WI38 (cell line): ENCODE measurements at regions not wholly inside any gene's neighbourhood (a gene's known extent, or its start where the extent isn't known, plus 50 kb on each side); places are given as distances from the start of the nearest gene placed in this dataset.

Experiments
- H3K4me3 ChIP-seq: 2 replicates; pipeline ENCODE4 v1.5.1; 2011; ENCODE audit warnings: low read depth, mild to moderate bottlenecking, control low read depth, low read length
- TF ChIP-seq, protein P1 (sequence below): IDR thresholded peaks from 2 replicates; pipeline ENCODE4 v1.5.1; 2012; ENCODE audit warnings: low read depth, mild to moderate bottlenecking, control low read depth, low read length

DNA sequence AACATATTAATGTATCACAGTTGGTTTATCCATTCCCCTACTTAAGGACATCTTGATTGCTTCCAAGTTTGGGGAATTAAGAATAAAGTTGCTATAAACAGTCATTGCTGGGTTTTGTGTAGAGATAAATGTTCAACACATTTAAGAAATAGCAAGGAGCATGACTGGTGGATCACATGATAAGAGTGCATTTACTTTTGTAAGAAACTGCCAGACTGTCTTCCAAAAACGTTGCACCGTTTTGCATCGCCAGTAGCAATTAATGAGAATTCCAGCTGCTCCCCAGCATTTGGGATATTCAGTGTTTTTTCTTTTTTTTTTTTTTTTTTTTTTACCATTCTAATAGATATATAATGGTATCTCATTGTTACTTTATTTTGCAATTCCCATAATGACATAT is 695.7 kb upstream of the GJE1 start:
- no peak overlapping the region for H3K4me3 ChIP-seq
- TF ChIP-seq, protein P1, sequence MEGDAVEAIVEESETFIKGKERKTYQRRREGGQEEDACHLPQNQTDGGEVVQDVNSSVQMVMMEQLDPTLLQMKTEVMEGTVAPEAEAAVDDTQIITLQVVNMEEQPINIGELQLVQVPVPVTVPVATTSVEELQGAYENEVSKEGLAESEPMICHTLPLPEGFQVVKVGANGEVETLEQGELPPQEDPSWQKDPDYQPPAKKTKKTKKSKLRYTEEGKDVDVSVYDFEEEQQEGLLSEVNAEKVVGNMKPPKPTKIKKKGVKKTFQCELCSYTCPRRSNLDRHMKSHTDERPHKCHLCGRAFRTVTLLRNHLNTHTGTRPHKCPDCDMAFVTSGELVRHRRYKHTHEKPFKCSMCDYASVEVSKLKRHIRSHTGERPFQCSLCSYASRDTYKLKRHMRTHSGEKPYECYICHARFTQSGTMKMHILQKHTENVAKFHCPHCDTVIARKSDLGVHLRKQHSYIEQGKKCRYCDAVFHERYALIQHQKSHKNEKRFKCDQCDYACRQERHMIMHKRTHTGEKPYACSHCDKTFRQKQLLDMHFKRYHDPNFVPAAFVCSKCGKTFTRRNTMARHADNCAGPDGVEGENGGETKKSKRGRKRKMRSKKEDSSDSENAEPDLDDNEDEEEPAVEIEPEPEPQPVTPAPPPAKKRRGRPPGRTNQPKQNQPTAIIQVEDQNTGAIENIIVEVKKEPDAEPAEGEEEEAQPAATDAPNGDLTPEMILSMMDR, result no peak

DNA sequence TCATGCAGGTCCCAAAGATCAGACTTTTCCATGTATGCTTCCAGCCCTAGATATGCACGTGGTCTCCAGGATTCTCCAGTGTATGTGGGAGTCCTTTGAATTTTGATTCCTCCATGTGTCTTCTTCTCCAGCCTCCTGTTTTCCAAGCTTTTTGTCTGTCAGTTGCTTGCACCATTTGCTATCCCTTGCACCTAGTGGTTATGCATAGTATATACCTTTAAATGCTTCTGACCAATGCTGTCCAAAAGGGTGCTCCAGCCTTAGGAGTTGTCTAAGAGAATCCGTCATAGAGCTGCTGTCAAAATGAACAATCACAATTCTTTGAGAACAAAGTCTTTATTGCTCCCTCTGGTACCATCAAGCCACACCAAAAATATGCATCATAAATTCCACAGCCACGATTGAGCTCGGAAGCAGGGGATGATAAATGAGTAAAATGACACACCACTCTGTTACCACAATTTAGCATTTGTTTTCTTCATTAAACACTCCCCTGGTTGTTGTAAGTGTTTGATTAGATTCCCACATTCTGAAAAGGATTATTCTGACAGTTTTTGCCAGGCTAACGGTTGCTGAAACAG is 706.2 kb upstream of the GJE1 start:
- no peak overlapping the region for H3K4me3 ChIP-seq
- TF ChIP-seq, protein P1, result no peak

- TF ChIP-seq, protein P1, result no peak
- H3K4me3 ChIP-seq, result no peak overlapping the region
Measured at GRCh38 chr6:141421378-141421777, 711.3 kb upstream of the GJE1 start.

- H3K4me3 ChIP-seq, result no peak overlapping the region
- TF ChIP-seq, protein P1, result no peak
Measured at GRCh38 chr6:141418076-141418475, 714.6 kb upstream of the GJE1 start.

DNA sequence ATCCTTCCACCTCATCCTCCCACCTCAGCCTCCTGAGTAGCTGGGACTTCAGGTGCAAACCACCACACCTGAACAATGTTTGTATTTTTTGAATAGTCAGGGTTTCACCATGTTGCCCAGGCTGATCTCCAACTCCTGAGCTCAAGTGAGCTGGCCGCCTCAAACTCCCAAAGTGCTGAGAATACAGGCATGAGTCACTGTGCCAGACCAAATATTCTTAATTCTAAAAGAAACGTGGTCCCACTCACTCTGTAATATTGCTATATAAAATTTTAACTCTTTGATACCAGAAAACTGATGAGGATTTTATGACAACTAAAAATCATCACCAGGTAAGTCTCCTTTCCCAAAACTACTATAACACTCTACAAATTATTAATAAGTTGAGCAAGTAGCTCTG is 716.8 kb upstream of the GJE1 start:
- no peak overlapping the region for H3K4me3 ChIP-seq
- TF ChIP-seq, protein P1, result no peak

GRCh38 chr6:141413196-141413595 is 719.5 kb upstream of the GJE1 start:
- no peak overlapping the region for H3K4me3 ChIP-seq
- TF ChIP-seq, protein P1, result no peak

GRCh38 chr6:141406761-141407160 is 726.0 kb upstream of the GJE1 start:
- H3K4me3 ChIP-seq, result no peak overlapping the region
- TF ChIP-seq, protein P1, result no peak
